ENCODE measurements at regions not wholly inside any gene's neighbourhood (a gene's known extent, or its start where the extent isn't known, plus 50 kb on each side); places are given as distances from the start of the nearest gene placed in this dataset.

DNA sequence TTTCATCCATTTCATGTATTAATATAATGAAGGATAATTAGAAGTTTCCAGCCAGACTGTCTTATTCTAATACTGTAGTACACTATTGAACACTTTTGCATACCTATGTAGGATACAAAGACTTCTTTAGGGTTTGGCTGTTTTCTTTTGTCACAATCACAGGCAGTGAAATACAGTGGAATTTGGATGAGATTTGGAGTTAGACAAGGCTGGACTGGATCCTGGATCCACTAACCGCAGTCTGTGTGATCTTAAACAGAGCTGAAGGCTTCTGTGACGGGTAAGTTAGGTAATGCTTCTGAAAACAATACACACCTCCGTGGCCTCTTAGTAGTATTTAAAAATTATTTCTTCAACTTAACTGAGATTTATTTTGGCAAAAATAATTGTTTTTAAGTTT, 1128.6 kb upstream of the CDH2 start:
- TF ChIP-seq, protein P1, sequence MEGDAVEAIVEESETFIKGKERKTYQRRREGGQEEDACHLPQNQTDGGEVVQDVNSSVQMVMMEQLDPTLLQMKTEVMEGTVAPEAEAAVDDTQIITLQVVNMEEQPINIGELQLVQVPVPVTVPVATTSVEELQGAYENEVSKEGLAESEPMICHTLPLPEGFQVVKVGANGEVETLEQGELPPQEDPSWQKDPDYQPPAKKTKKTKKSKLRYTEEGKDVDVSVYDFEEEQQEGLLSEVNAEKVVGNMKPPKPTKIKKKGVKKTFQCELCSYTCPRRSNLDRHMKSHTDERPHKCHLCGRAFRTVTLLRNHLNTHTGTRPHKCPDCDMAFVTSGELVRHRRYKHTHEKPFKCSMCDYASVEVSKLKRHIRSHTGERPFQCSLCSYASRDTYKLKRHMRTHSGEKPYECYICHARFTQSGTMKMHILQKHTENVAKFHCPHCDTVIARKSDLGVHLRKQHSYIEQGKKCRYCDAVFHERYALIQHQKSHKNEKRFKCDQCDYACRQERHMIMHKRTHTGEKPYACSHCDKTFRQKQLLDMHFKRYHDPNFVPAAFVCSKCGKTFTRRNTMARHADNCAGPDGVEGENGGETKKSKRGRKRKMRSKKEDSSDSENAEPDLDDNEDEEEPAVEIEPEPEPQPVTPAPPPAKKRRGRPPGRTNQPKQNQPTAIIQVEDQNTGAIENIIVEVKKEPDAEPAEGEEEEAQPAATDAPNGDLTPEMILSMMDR (IDR thresholded peaks at IDR 0.05; ENCODE audit: unreplicated experiment), result no peak
- no peaks in the 10 kb centered on the region for H3K27me3 Mint-ChIP-seq (ENCODE audit: insufficient read depth, unreplicated experiment)
- ChIA-PET CTCF (no interaction called here), POLR2A (no interaction called here)
- intact Hi-C loops (cut with micrococcal nuclease), result no loop called here
- H3K27ac Mint-ChIP-seq (ENCODE audit: low read depth, unreplicated experiment), result no peak overlapping the region
- BruUV-seq (replicated peaks), result no TSS peak
- H3K4me3 Mint-ChIP-seq (ENCODE audit: unreplicated experiment), result no peak overlapping the region
- no peaks in the 10 kb centered on the region for H3K4me1 Mint-ChIP-seq (ENCODE audit: insufficient read depth, unreplicated experiment)
- no peaks in the 10 kb centered on the region for H3K36me3 Mint-ChIP-seq (ENCODE audit: insufficient read depth, unreplicated experiment)
- DNase-seq (ENCODE audit: unreplicated experiment), result no peak
- H3K9me3 Mint-ChIP-seq (ENCODE audit: unreplicated experiment), result no peaks in the 10 kb centered on the region

DNA sequence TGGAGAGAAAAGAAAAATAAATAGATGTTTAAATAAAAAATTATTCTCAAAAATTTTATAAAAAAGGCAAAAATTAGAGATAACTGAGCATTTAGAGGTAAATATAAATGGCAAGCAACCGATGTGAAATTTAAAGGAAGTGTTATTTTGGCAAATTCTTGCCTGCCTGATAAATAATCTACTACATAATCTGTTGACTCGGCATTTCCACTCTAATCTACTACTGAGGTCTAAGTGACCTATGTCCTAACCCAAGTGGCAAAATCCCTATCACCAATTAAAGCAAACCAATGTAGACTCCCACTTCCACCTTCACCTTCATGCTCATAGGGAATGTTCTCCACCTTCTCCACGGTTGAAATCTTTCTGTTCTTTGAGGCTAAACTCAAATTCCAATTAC, 1124.1 kb upstream of the CDH2 start:
- TF ChIP-seq, protein P1 (IDR thresholded peaks at IDR 0.05; ENCODE audit: unreplicated experiment), result no peak
- H3K9me3 Mint-ChIP-seq (ENCODE audit: unreplicated experiment), result no peaks in the 10 kb centered on the region
- no peaks in the 10 kb centered on the region for H3K4me1 Mint-ChIP-seq (ENCODE audit: insufficient read depth, unreplicated experiment)
- no peak for DNase-seq (ENCODE audit: unreplicated experiment)
- H3K4me3 Mint-ChIP-seq (ENCODE audit: unreplicated experiment), result no peak overlapping the region
- ChIA-PET CTCF (no interaction called here), POLR2A (interaction anchor here (0.7 to 0.8 kb wide), 2 partner anchors 47 to 367 kb away, joined by 4 to 5 read pairs; no protein-coding TSS in a partner anchor)
- H3K36me3 Mint-ChIP-seq (ENCODE audit: insufficient read depth, unreplicated experiment), result no peaks in the 10 kb centered on the region
- BruUV-seq (replicated peaks), result no TSS peak
- H3K27me3 Mint-ChIP-seq (ENCODE audit: insufficient read depth, unreplicated experiment), result no peaks in the 10 kb centered on the region
- no peak overlapping the region for H3K27ac Mint-ChIP-seq (ENCODE audit: low read depth, unreplicated experiment)
- intact Hi-C loops (cut with micrococcal nuclease), result no loop called here

DNA sequence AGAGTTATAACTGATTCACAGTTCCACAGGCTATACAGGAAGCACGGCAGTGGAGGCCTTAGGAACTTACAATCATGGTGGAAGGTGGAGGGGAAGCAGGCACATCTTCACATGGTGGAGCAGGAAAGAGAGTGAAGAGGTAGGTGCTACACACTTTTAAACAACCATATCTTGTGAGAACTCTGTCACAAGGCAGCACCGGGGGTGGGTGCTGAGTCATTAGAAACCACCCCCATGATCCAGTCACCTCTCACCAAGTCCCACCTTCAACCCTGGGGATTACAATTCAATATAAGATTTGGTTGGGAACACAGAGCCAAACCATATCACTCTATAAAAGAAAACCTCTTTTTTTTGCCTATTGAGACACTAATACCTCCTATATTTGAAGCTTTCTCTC, 1108.5 kb upstream of the CDH2 start:
- Mint-ChIP-seq H3K36me3 (ENCODE audit: insufficient read depth, unreplicated experiment) (no peaks in the 10 kb centered on the region), H3K9me3 (ENCODE audit: unreplicated experiment) (no peaks in the 10 kb centered on the region), H3K4me3 (ENCODE audit: unreplicated experiment) (no peak overlapping the region), H3K4me1 (ENCODE audit: insufficient read depth, unreplicated experiment) (no peaks in the 10 kb centered on the region), H3K27ac (ENCODE audit: low read depth, unreplicated experiment) (no peak overlapping the region), H3K27me3 (ENCODE audit: insufficient read depth, unreplicated experiment) (no peaks in the 10 kb centered on the region)
- intact Hi-C loops (cut with micrococcal nuclease), result no loop called here
- CTCF ChIA-PET, result no interaction called here
- POLR2A ChIA-PET, result no interaction called here
- DNase-seq (ENCODE audit: unreplicated experiment), result no peak
- BruUV-seq (replicated peaks), result no TSS peak
- TF ChIP-seq, protein P1 (IDR thresholded peaks at IDR 0.05; ENCODE audit: unreplicated experiment), result no peak

DNA sequence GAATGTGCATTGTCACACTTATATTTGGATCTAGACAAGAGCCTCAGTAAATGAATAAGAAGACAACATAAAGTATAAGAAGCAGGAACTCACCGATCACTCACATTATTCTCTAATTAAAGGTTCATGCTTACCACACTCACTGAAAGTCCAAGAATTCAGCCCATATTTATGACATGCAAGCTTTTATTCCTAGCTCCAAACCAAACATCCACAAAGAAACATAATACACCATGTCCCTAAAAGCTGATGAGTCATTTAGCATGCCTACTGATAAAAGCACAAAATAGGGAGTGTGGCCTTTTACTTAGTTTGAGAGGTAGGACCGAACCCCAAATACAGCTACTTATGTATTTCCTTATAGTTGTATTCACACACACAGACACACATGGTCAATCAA, 1094.6 kb upstream of the CDH2 start:
- Mint-ChIP-seq H3K9me3 (ENCODE audit: unreplicated experiment) (no peaks in the 10 kb centered on the region), H3K27ac (ENCODE audit: low read depth, unreplicated experiment) (peak overlapping the region; percentile 3), H3K4me3 (ENCODE audit: unreplicated experiment) (no peak overlapping the region), H3K4me1 (ENCODE audit: insufficient read depth, unreplicated experiment) (peaks cover 7% of the 10 kb centered on the region), H3K36me3 (ENCODE audit: insufficient read depth, unreplicated experiment) (no peaks in the 10 kb centered on the region), H3K27me3 (ENCODE audit: insufficient read depth, unreplicated experiment) (no peaks in the 10 kb centered on the region)
- TF ChIP-seq, protein P1 (IDR thresholded peaks at IDR 0.05; ENCODE audit: unreplicated experiment), result no peak
- BruUV-seq (replicated peaks), result no TSS peak
- DNase-seq (ENCODE audit: unreplicated experiment), result peak; percentile 7
- intact Hi-C loops (cut with micrococcal nuclease), result no loop called here
- CTCF ChIA-PET, result no interaction called here
- POLR2A ChIA-PET, result interaction anchor here (0.6 kb wide), 1 partner anchor 9 kb away, joined by 3 read pairs; no protein-coding TSS in a partner anchor

All from MCF 10A (cell line).